Neuronal stem cell (in vitro differentiated cells): ENCODE measurements at regions not wholly inside any gene's neighbourhood (a gene's known extent, or its start where the extent isn't known, plus 50 kb on each side); places are given as distances from the start of the nearest gene placed in this dataset.
A peak's percentile ranks its signal among the peaks of the same experiment; 100 is the strongest.

Source experiments
- DNase-seq: peaks from one replicate; pipeline ENCODE4 v3.0.0-alpha.2; 2013; ENCODE audit warnings: low spot score
- H2AFZ ChIP-seq: one replicate; pipeline ENCODE4 v1.6.1; 2013; ENCODE audit warnings: mild to moderate bottlenecking, low read length, inconsistent platforms
- H2AK5ac ChIP-seq: 2 replicates; pipeline ENCODE4 v1.6.1; 2013; ENCODE audit warnings: low read depth, mild to moderate bottlenecking, inconsistent platforms, low read length, moderate library complexity, mixed read lengths
- H2BK120ac ChIP-seq: 2 replicates; pipeline ENCODE4 v1.6.1; 2013; ENCODE audit warnings: low read depth, mild to moderate bottlenecking, inconsistent platforms, low read length, moderate library complexity, mixed read lengths
- H2BK12ac ChIP-seq: one replicate; pipeline ENCODE4 v1.6.1; 2013; ENCODE audit warnings: low read length, inconsistent platforms
- H2BK15ac ChIP-seq: 2 replicates; pipeline ENCODE4 v1.6.1; 2013; ENCODE audit warnings: mild to moderate bottlenecking, low read length, inconsistent platforms, mixed read lengths
- H2BK5ac ChIP-seq: one replicate; pipeline ENCODE4 v1.6.1; 2013; ENCODE audit warnings: inconsistent platforms, mild to moderate bottlenecking, low read length, moderate library complexity
- H3K14ac ChIP-seq: one replicate; pipeline ENCODE4 v1.6.1; 2013; ENCODE audit warnings: low read length, inconsistent platforms
- H3K18ac ChIP-seq: 2 replicates; pipeline ENCODE4 v1.6.1; 2013; ENCODE audit warnings: low read length, inconsistent platforms
- H3K23ac ChIP-seq: 2 replicates; pipeline ENCODE4 v1.6.1; 2013; ENCODE audit warnings: low read depth, mild to moderate bottlenecking, mixed read lengths, low read length, inconsistent platforms; ENCODE audit not compliant: poor library complexity
- H3K27ac ChIP-seq: replicated peaks from 3 replicates; pipeline ENCODE4 v1.5.1; 2013; ENCODE audit warnings: low read length, inconsistent platforms
- H3K27me3 ChIP-seq, 3 experiments: 2 replicates each; pipeline ENCODE4 v1.6.1; 2013; ENCODE audit warnings: low read length in 3 of 3, mild to moderate bottlenecking in 2 of 3, inconsistent platforms in 1 of 3, low read depth in 1 of 3, mixed read lengths in 1 of 3, moderate library complexity in 1 of 3; ENCODE audit not compliant: control insufficient read depth in 3 of 3, insufficient read depth in 3 of 3
- H3K36me3 ChIP-seq, 2 donors: replicated peaks in 1 of 2; 2 replicates each; pipeline ENCODE4 v1.6.1; 2013; ENCODE audit warnings: low read length in 2 of 2; ENCODE audit not compliant: control insufficient read depth in 2 of 2, insufficient read depth in 2 of 2
- H3K4ac ChIP-seq: 2 replicates; pipeline ENCODE4 v1.6.1; 2013; ENCODE audit warnings: inconsistent platforms, mild to moderate bottlenecking, low read length, moderate library complexity
- H3K4me1 ChIP-seq, 2 donors: 1 replicate in 1 of 2; 2 replicates in 1 of 2; pipeline ENCODE4 v1.6.1; 2013; ENCODE audit warnings: low read length in 2 of 2, low read depth in 1 of 2; ENCODE audit not compliant: control insufficient read depth in 2 of 2, insufficient read depth in 1 of 2
- H3K4me2 ChIP-seq: one replicate; pipeline ENCODE4 v1.6.1; 2013; ENCODE audit warnings: mild to moderate bottlenecking, low read length, inconsistent platforms; ENCODE audit not compliant: insufficient read depth, poor library complexity, severe bottlenecking
- H3K4me3 ChIP-seq, 2 donors: 2 replicates each; pipeline ENCODE4 v1.5.1; 2013; ENCODE audit warnings: low read length in 2 of 2, mild to moderate bottlenecking in 2 of 2, inconsistent platforms in 1 of 2, moderate library complexity in 1 of 2
- H3K79me1 ChIP-seq: one replicate; pipeline ENCODE4 v1.6.1; 2013; ENCODE audit warnings: low read depth, mild to moderate bottlenecking, inconsistent platforms, low read length, moderate library complexity
- H3K9ac ChIP-seq: one replicate; pipeline ENCODE4 v1.6.1; 2013; ENCODE audit warnings: mild to moderate bottlenecking, low read depth, low read length, inconsistent platforms; ENCODE audit not compliant: poor library complexity
- H3K9me3 ChIP-seq, 2 donors: replicated peaks in 1 of 2; 2 replicates each; pipeline versions ENCODE3 to v1.6.1; 2013; ENCODE audit warnings: low read length in 2 of 2, mild to moderate bottlenecking in 2 of 2, inconsistent platforms in 1 of 2, low read depth in 1 of 2, mixed read lengths in 1 of 2, moderate library complexity in 1 of 2; ENCODE audit not compliant: control insufficient read depth in 2 of 2, insufficient read depth in 1 of 2
- H4K8ac ChIP-seq: one replicate; pipeline ENCODE4 v1.6.1; 2013; ENCODE audit warnings: low read depth, mild to moderate bottlenecking, inconsistent platforms, low read length, moderate library complexity
- H4K91ac ChIP-seq: one replicate; pipeline ENCODE4 v1.6.1; 2013; ENCODE audit warnings: low read length, low read depth, mild to moderate bottlenecking, inconsistent platforms; ENCODE audit not compliant: poor library complexity
- WGBS, 2 donors: extraction: QIAGEN DNeasy Blood & Tissue Kit; methylation state at CpG; one replicate each; pipeline ENCODE4 v1.1.7; 2013; ENCODE audit warnings: missing lambda C conversion rate in 2 of 2, mixed read lengths in 1 of 2; ENCODE audit not compliant: insufficient read length in 2 of 2, insufficient replicate concordance in 1 of 2; ENCODE audit errors: extremely low coverage in 2 of 2; 5-methylcytosine and 5-hydroxymethylcytosine counted together

GRCh38 chr7:109864230-109864629, 1226.7 kb upstream of the LRRN3 start:
- peaks cover 0 to 6% of the 10 kb centered on the region in 2 donors for H3K4me1 ChIP-seq
- H3K27ac ChIP-seq, result no peak overlapping the region
- no peak overlapping the region for H3K23ac ChIP-seq
- H2BK120ac ChIP-seq, result no peak overlapping the region
- no peak overlapping the region for H2BK12ac ChIP-seq
- H2BK15ac ChIP-seq, result no peak overlapping the region
- no peak overlapping the region for H3K4ac ChIP-seq
- no peak overlapping the region for H3K4me2 ChIP-seq
- H4K91ac ChIP-seq, result no peak overlapping the region
- no peak overlapping the region for H3K9ac ChIP-seq
- no peaks in the 10 kb centered on the region for H3K27me3 ChIP-seq
- H3K14ac ChIP-seq, result no peak overlapping the region
- H4K8ac ChIP-seq, result no peak overlapping the region
- H3K18ac ChIP-seq, result no peak overlapping the region
- H3K79me1 ChIP-seq, result no peaks in the 10 kb centered on the region
- no peak for DNase-seq
- no peaks in the 10 kb centered on the region for H3K36me3 ChIP-seq
- H3K4me3 ChIP-seq, result no peak overlapping the region
- H2AK5ac ChIP-seq, result no peak overlapping the region
- peak overlapping the region; percentile 21 for H2AFZ ChIP-seq
- no peaks in the 10 kb centered on the region for H3K9me3 ChIP-seq
- no peak overlapping the region for H2BK5ac ChIP-seq

GRCh38 chr7:109868215-109868860, 1222.6 kb upstream of the LRRN3 start:
- H4K8ac ChIP-seq, result no peak overlapping the region
- peaks cover 3 to 6% of the 10 kb centered on the region in 2 donors for H3K4me1 ChIP-seq
- H2BK15ac ChIP-seq, result no peak overlapping the region
- H3K14ac ChIP-seq, result no peak overlapping the region
- no peak overlapping the region for H2AFZ ChIP-seq
- H3K9me3 ChIP-seq, result no peaks in the 10 kb centered on the region
- no peak overlapping the region for H3K4me3 ChIP-seq
- H4K91ac ChIP-seq, result no peak overlapping the region
- no peak overlapping the region for H2BK5ac ChIP-seq
- H3K36me3 ChIP-seq, result no peaks in the 10 kb centered on the region
- no peak for DNase-seq
- no peak overlapping the region for H3K27ac ChIP-seq
- no peak overlapping the region for H2AK5ac ChIP-seq
- H3K4me2 ChIP-seq, result no peak overlapping the region
- H3K79me1 ChIP-seq, result no peaks in the 10 kb centered on the region
- no peak overlapping the region for H3K9ac ChIP-seq
- no peaks in the 10 kb centered on the region for H3K27me3 ChIP-seq
- H3K4ac ChIP-seq, result no peak overlapping the region
- no peak overlapping the region for H3K23ac ChIP-seq
- no peak overlapping the region for H2BK12ac ChIP-seq
- no peak overlapping the region for H2BK120ac ChIP-seq
- no CpG with 5 or more reads among the region's 1 CpG for WGBS, 2 donors
- H3K18ac ChIP-seq, result no peak overlapping the region

- Histone ChIP-seq H3K4me2 (no peak overlapping the region), H3K9ac (no peak overlapping the region), H3K14ac (no peak overlapping the region), H2AFZ (no peak overlapping the region), H3K79me1 (no peaks in the 10 kb centered on the region), H3K27me3 (no peaks in the 10 kb centered on the region), H2AK5ac (no peak overlapping the region), H3K23ac (no peak overlapping the region), H3K4me1 (peaks cover 0 to 3% of the 10 kb centered on the region in 2 donors), H4K91ac (no peak overlapping the region), H3K18ac (no peak overlapping the region), H2BK12ac (no peak overlapping the region), H4K8ac (no peak overlapping the region), H2BK120ac (no peak overlapping the region), H3K9me3 (no peaks in the 10 kb centered on the region), H3K4me3 (no peak overlapping the region), H3K4ac (no peak overlapping the region), H3K36me3 (no peaks in the 10 kb centered on the region), H2BK5ac (no peak overlapping the region), H3K27ac (no peak overlapping the region), H2BK15ac (no peak overlapping the region)
- no peak for DNase-seq
- no CpG with 5 or more reads among the region's 4 CpGs for WGBS, 2 donors
These were observed 1217.6 kb upstream of the LRRN3 start for GRCh38 chr7:109873296-109873695.

- Histone ChIP-seq H2AFZ (no peak overlapping the region), H3K18ac (no peak overlapping the region), H4K91ac (no peak overlapping the region), H3K79me1 (no peaks in the 10 kb centered on the region), H3K4me3 (no peak overlapping the region), H3K9me3 (no peaks in the 10 kb centered on the region), H3K4me2 (no peak overlapping the region), H3K27ac (no peak overlapping the region), H4K8ac (no peak overlapping the region), H3K4ac (no peak overlapping the region), H2AK5ac (no peak overlapping the region), H3K14ac (no peak overlapping the region), H2BK15ac (no peak overlapping the region), H3K4me1 (no peaks in the 10 kb centered on the region), H3K36me3 (no peaks in the 10 kb centered on the region), H2BK120ac (no peak overlapping the region), H2BK12ac (no peak overlapping the region), H3K9ac (no peak overlapping the region), H2BK5ac (no peak overlapping the region), H3K27me3 (no peaks in the 10 kb centered on the region), H3K23ac (no peak overlapping the region)
- DNase-seq, result no peak
- no CpG with 5 or more reads among the region's 4 CpGs for WGBS, 2 donors
These were observed 1211.6 kb upstream of the LRRN3 start for GRCh38 chr7:109879287-109879828.
